GM13976 (cell line): ENCODE measurements at regions not wholly inside any gene's neighbourhood (a gene's known extent, or its start where the extent isn't known, plus 50 kb on each side); places are given as distances from the start of the nearest gene placed in this dataset.

Experiments
- DNase-seq: peaks from one replicate; pipeline ENCODE4 v3.0.0; 2012; ENCODE audit warnings: low spot score
- in situ Hi-C: fragments of 300-500 bp; cut with MboI; formaldehyde crosslinking; loops from one replicate; pipeline ENCODE4 v1.12.0; 2022; ENCODE audit warnings: low sequenced_read_pairs, mixed read lengths, inconsistent platforms; ENCODE audit not compliant: unreplicated experiment
- TF ChIP-seq, protein P1 (sequence below): IDR thresholded peaks from 2 replicates; pipeline ENCODE4 v1.5.1; 2012; ENCODE audit warnings: borderline replicate concordance, mild to moderate bottlenecking; ENCODE audit not compliant: insufficient read depth; ENCODE audit errors: extremely low read depth, missing control alignments, control extremely low read depth

DNA sequence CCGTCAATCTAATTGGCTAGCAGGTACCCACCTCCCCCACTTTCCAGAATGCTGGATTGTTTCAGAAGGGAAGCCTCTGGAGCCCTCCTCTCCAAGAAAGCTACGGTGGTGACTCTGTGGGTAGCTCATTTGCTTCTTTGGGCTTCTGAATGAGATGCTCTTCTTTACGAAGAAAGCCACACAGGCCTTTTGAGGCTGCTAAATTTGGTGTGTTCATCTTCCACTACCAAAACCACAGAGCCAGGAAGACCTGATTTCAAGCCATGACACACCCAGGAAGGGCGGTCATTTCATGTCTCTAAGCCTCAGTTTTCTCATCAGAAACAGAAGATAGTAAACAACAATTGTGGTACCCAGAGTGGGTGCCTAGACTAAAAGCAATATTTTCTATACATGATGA is 901.2 kb downstream of the KCNMA1 start:
- no peak for DNase-seq
- in situ Hi-C loops, result no loop called here
- TF ChIP-seq, protein P1, sequence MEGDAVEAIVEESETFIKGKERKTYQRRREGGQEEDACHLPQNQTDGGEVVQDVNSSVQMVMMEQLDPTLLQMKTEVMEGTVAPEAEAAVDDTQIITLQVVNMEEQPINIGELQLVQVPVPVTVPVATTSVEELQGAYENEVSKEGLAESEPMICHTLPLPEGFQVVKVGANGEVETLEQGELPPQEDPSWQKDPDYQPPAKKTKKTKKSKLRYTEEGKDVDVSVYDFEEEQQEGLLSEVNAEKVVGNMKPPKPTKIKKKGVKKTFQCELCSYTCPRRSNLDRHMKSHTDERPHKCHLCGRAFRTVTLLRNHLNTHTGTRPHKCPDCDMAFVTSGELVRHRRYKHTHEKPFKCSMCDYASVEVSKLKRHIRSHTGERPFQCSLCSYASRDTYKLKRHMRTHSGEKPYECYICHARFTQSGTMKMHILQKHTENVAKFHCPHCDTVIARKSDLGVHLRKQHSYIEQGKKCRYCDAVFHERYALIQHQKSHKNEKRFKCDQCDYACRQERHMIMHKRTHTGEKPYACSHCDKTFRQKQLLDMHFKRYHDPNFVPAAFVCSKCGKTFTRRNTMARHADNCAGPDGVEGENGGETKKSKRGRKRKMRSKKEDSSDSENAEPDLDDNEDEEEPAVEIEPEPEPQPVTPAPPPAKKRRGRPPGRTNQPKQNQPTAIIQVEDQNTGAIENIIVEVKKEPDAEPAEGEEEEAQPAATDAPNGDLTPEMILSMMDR, result no peak

DNA sequence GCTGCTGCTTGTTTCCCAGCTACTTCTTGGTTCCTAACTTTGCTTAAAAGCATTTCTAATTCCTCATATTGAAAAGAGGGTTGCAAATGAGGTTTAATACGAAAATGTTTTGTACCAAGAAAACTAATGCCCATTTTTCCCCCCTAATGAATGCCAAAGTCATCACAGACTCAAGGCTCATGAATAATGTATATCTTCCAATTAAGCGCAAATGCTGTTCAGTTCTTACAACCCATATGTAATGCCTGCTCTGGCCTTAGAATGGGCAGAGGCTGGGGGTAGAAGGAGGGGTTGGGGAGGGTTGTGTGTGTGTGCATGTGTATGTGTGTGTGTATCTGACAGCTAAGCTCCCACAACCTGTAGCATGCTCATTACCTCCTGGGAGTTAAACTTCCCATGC is 901.7 kb downstream of the KCNMA1 start:
- no peak for DNase-seq
- in situ Hi-C loops, result no loop called here
- TF ChIP-seq, protein P1, result no peak

DNA sequence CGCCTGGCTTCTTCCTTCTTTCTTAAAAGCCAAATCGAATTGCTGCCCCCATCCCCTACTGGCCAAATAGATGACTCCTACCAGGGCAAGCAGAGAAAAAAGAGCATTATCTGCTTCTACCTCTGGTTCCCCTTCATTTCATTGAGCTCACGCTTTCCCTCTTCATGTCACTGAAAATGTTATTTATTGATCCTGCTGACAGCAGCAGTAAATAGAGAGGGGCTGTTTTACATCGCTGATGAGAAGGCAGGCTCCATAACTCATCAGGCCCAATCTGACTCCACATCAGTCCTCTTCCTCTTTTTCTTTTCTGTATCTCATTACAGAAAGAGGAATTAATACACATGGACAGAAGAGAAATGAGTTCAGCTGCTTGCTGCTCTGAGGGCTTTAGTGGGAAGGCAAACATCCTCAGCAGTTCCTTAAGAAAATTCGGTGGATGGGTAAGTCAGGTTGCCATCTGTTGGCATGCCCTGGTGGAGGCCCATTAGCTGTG is 904.1 kb downstream of the KCNMA1 start:
- in situ Hi-C loops, result no loop called here
- TF ChIP-seq, protein P1, result no peak
- DNase-seq, result no peak

DNA sequence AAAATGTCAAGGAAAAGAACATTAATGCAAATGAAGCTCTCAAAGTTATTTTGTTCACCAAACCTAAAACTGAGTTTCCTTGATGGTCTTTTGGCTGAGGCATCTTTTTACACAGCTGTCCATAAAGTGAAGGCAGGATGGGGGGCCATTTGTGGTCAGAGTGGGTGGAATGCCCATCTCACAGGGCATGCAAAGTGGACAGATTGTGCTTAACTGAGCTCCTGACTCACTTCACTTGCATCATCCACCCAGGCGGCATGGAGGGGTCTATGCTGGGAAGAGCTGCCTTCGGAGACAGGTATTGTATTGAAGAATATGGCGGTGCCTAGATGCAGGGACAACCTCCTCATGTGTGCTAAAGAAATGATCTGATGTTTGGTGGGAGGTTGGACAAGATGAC is 905.3 kb downstream of the KCNMA1 start:
- TF ChIP-seq, protein P1, result no peak
- DNase-seq, result no peak
- in situ Hi-C loops, result no loop called here

DNA sequence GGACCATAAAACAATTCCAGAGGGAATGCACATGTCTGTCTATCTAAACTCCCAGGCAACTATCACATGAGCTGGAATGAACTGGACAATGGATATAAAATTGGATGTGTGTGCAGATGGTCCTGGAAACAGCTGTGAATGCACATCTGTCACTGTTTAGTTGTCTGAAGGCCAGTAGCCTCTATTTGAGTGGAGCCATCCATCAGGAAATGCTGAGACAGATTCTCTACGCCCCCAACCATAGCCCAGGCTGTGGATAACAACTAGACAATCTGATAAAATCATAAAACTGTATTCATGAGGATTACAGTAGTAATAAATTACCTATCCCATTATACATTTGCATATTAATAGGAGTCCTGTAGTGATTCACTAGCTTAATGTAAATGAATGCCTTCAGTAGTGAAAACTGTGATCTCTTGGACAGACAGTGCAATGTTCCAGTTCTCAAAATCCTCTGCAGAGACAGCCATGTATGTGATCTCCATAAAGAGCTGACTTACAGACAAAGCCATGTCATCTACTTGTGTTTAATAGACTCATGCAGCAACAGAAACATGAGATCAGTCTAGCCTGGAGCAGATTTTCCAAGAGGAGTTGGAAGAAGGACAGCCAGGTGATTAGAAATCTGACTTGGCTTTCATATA is 907.6 kb downstream of the KCNMA1 start:
- TF ChIP-seq, protein P1, result no peak
- no peak for DNase-seq
- in situ Hi-C loops, result no loop called here

DNA sequence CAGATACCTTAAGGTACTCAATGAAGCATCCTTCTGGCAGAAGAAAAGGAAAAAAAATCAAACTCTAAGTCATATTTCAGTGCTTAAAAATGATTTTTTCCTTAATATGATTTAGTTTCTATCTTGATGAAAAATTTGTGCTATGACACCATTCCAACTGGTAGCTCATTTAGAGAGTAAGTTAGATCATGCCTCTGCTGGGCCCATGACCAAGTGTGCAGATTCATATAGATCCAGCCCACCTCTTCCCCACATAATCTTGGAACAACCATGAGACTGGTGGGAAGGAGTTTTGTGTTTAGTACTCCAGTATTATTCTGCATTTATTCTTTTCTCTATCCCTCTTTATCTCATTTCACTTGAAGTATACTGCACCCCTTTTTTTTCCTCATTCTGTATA is 908.3 kb downstream of the KCNMA1 start:
- in situ Hi-C loops, result no loop called here
- TF ChIP-seq, protein P1, result no peak
- no peak for DNase-seq

DNA sequence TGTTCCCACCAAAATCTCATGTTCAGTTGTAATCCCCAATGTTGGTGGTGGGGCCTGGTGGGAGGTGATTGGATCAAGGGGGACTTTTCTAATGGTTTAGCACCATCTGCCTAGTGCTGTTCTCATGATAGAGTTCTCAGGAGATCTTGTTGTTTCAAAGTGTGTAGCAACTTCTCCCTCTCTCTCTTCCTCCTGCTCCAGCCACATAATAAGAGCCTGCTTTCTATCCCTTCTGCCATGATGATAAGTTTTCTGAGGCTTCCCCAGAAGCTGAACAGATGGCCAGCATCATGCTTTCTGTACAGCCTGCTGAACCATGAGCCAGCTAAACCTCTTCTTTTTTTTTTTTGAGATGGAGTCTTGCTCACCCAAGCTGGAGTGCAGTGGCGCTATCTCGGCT is 910.6 kb downstream of the KCNMA1 start:
- in situ Hi-C loops, result no loop called here
- TF ChIP-seq, protein P1, result no peak
- DNase-seq, result no peak
